Panc1 (cell line): ENCODE measurements at regions not wholly inside any gene's neighbourhood (a gene's known extent, or its start where the extent isn't known, plus 50 kb on each side); places are given as distances from the start of the nearest gene placed in this dataset.

ENCODE experiments used
- CTCF ChIP-seq: fragments of 450-650 bp; IDR thresholded peaks from 2 replicates; pipeline ENCODE4 v1.5.1; 2017; ENCODE audit warnings: mild to moderate bottlenecking
- POLR2AphosphoS5 ChIP-seq: IDR thresholded peaks from 2 replicates; pipeline ENCODE4 v1.6.1; 2012; ENCODE audit warnings: mild to moderate bottlenecking, low read depth, low read length, moderate library complexity
- REST ChIP-seq, 2 experiments: IDR thresholded peaks; 2 replicates each; pipeline ENCODE4 v1.6.1; 2011 to 2012; ENCODE audit warnings: low read depth in 2 of 2, control low read depth in 1 of 2, low read length in 1 of 2, mild to moderate bottlenecking in 1 of 2, moderate library complexity in 1 of 2; ENCODE audit not compliant: insufficient read depth in 1 of 2
- SIN3A ChIP-seq: IDR thresholded peaks from 2 replicates; pipeline ENCODE4 v1.6.1; 2012; ENCODE audit warnings: low read depth, mild to moderate bottlenecking, low read length, moderate library complexity, borderline replicate concordance; ENCODE audit not compliant: insufficient read depth
- TCF7L2 ChIP-seq: IDR thresholded peaks from 2 replicates; pipeline ENCODE4 v1.6.1; 2011; ENCODE audit warnings: mild to moderate bottlenecking, low read depth, low read length, inconsistent platforms

GRCh38 chr14:98974113-98974512, 297.9 kb downstream of the BCL11B start:
- TF ChIP-seq CTCF (no peak), REST (IDR thresholded peaks at IDR 0.05; ENCODE audit: insufficient read depth in 1 of 2, low read depth in 2 of 2, low read length in 1 of 2) (no peak), POLR2AphosphoS5 (no peak), TCF7L2 (no peak), SIN3A (no peak)
